ENCODE measurements at regions not wholly inside any gene's neighbourhood (a gene's known extent, or its start where the extent isn't known, plus 50 kb on each side); places are given as distances from the start of the nearest gene placed in this dataset.

DNA sequence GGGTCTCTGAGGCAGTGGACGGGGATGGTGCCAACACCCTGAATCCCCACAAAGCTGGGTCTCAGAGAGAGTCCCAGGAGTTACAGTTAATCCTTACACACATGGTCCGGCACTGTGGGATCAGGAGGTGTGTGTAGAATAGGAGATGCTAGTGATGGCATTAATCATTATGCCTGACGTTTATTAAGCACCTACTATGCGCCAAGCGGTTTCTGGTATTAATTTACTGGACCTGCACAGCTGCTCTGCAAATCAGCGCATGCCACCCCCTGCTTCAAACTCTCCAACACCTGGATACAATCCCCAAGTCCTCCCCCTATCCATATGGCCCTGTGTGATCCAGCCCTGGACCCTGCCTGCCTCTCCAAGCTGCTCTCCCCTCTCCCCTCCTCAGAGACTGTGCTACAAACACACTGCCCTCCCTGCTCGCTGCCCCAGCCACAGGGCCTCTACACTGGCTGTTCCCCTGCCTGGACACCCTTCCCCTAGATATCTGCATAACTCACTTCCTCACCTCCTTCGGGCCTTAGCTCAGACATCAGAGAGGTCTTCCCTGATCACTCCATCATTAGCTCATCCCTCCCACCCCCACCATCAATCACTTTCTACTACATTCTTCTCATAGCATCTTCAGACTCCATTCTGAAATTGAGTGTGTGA is 86.0 kb downstream of the RFLNA start:
- H3K23ac ChIP-seq (ENCODE audit: low read depth, low read length): peak overlapping the region; percentile 18
- H3K18ac ChIP-seq (ENCODE audit: low read depth, low read length): no peak overlapping the region; the same call in none of the 2 replicates
- H4K20me1 ChIP-seq (ENCODE audit: insufficient read depth, low read length): peaks cover 64% of the 10 kb centered on the region
- WGBS, 2 experiments (ENCODE audit: extremely low coverage in 2 of 2, insufficient read length in 1 of 2): 86% methylated on average over 5 of the region's 8 CpGs; no CpG with 5 or more reads in 1 of the 2 experiments
- intact Hi-C loops (cut with micrococcal nuclease): loop anchor here (10.0 kb wide), 1 partner anchor 524 kb away; no protein-coding TSS in a partner anchor
- peaks cover 37 to 84% of the 10 kb centered on the region in 2 experiments for H3K79me1 ChIP-seq (ENCODE audit: low read depth in 1 of 2, low read length in 2 of 2)
- peak overlapping the region; percentile 44; the same call in 1 of the 2 replicates for H3K56ac ChIP-seq (ENCODE audit: extremely low read depth, insufficient read depth, low read length)
- ATAC-seq (ENCODE audit: low read depth): no peak
- no TSS peak for BruUV-seq (replicated peaks)
- peak overlapping the region; percentile 89 for H3K14ac ChIP-seq (replicated peaks; ENCODE audit: low read depth, low read length)
- TF ChIP-seq RCOR1 (IDR thresholded peaks at IDR 0.05; ENCODE audit: insufficient replicate concordance, low read length): no peak
- TF ChIP-seq CEBPB (IDR thresholded peaks at IDR 0.05; ENCODE audit: low read depth, low read length): no peak
- no peak; the same call in 1 of the 2 replicates for TF ChIP-seq POLR2A (IDR thresholded peaks at IDR 0.05; ENCODE audit: low read depth, low read length)
- TF ChIP-seq, protein P1, sequence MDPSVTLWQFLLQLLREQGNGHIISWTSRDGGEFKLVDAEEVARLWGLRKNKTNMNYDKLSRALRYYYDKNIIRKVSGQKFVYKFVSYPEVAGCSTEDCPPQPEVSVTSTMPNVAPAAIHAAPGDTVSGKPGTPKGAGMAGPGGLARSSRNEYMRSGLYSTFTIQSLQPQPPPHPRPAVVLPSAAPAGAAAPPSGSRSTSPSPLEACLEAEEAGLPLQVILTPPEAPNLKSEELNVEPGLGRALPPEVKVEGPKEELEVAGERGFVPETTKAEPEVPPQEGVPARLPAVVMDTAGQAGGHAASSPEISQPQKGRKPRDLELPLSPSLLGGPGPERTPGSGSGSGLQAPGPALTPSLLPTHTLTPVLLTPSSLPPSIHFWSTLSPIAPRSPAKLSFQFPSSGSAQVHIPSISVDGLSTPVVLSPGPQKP (IDR thresholded peaks at IDR 0.05; ENCODE audit: borderline replicate concordance, low read depth, low read length): no peak
- TF ChIP-seq MAZ (IDR thresholded peaks at IDR 0.05; ENCODE audit: borderline replicate concordance, low read depth, low read length): no peak
- TF ChIP-seq RFX5 (IDR thresholded peaks at IDR 0.05; ENCODE audit: low read depth, low read length): no peak
- no peak for TF ChIP-seq CHD1 (IDR thresholded peaks at IDR 0.05; ENCODE audit: low read depth, low read length)
- TF ChIP-seq BHLHE40 (IDR thresholded peaks at IDR 0.05; ENCODE audit: low read depth, low read length): no peak
- TF ChIP-seq SMC3 (IDR thresholded peaks at IDR 0.05; ENCODE audit: low read depth, low read length): no peak
- TF ChIP-seq FOS (IDR thresholded peaks at IDR 0.05; ENCODE audit: low read depth, low read length): no peak
- TF ChIP-seq RAD21 (IDR thresholded peaks at IDR 0.05; ENCODE audit: low read length): no peak
- H2BK5ac ChIP-seq (ENCODE audit: low read depth, low read length, poor library complexity, severe bottlenecking): peak overlapping the region; percentile 94
- no peak overlapping the region for H3K4me2 ChIP-seq (ENCODE audit: low read depth, low read length)
- dilution Hi-C loops (cut with HindIII; ENCODE audit: low sequenced_read_pairs, unreplicated experiment): no loop called here
- H3K27ac ChIP-seq (ENCODE audit: insufficient read depth, low read length): peak overlapping the region; percentile 80
- H3K9me1 ChIP-seq (ENCODE audit: insufficient read depth, low read length): peaks cover 16% of the 10 kb centered on the region; the same call in 1 of the 2 replicates
- peaks cover 71% of the 10 kb centered on the region for H3K36me3 ChIP-seq (ENCODE audit: control insufficient read depth, insufficient read depth, low read length)
- H2BK120ac ChIP-seq (ENCODE audit: low read depth, low read length): peak overlapping the region; percentile 91
- CTCF ChIA-PET: interaction anchor here (1.1 to 1.6 kb wide), 3 partner anchors 10 to 39 kb away, joined by 3 to 4 read pairs (median 3); no protein-coding TSS in a partner anchor
- H2AK9ac ChIP-seq (replicated peaks; ENCODE audit: low read depth, low read length, poor library complexity): peak overlapping the region; percentile 95
- no peak overlapping the region for H3K4me3 ChIP-seq (ENCODE audit: insufficient read depth, low read depth, low read length)
- H2BK15ac ChIP-seq (ENCODE audit: low read depth, low read length): peak overlapping the region; percentile 37; the same call in 1 of the 3 replicates
- no peak for DNase-seq
- peak overlapping the region; percentile 27 for H2BK20ac ChIP-seq (ENCODE audit: low read depth, low read length)
- H2AFZ ChIP-seq (replicated peaks; ENCODE audit: low read length, poor library complexity): peak overlapping the region; percentile 68
- peak overlapping the region; percentile 95 for H3K4ac ChIP-seq (ENCODE audit: low read depth, low read length)
- no peaks in the 10 kb centered on the region for H3K9me3 ChIP-seq (ENCODE audit: control insufficient read depth, insufficient read depth, low read length)
- peaks cover 49% of the 10 kb centered on the region for H3K4me1 ChIP-seq (ENCODE audit: control insufficient read depth, insufficient read depth, low read length)
- H3K27me3 ChIP-seq (ENCODE audit: control insufficient read depth, insufficient read depth, low read length): no peaks in the 10 kb centered on the region
- peak overlapping the region; percentile 29; the same call in 1 of the 2 replicates for H3K9ac ChIP-seq (ENCODE audit: low read depth, low read length)
- peak overlapping the region; percentile 72 to 93; a peak in 3 of 4 replicates for H4K8ac ChIP-seq (ENCODE audit: low read depth in 2 of 2, low read length in 2 of 2)
- POLR2A ChIA-PET (ENCODE audit: unreplicated experiment): no interaction called here
- in situ Hi-C loops (cut with MboI; ENCODE audit: low sequenced_read_pairs): loop anchor here (5.0 to 10.0 kb wide), 2 partner anchors 184 to 386 kb away; partner anchors contain the start of gene NCOR2
- H4K91ac ChIP-seq (ENCODE audit: insufficient read depth, low read depth, low read length): peak overlapping the region; percentile 92
- peak overlapping the region; percentile 19; the same call in 1 of the 2 replicates for H4K5ac ChIP-seq (ENCODE audit: low read depth, low read length)
- H2AK5ac ChIP-seq (ENCODE audit: low read depth, low read length): peak overlapping the region; percentile 88

Data from IMR-90 (cell line).